ENCODE measurements at regions not wholly inside any gene's neighbourhood (a gene's known extent, or its start where the extent isn't known, plus 50 kb on each side); places are given as distances from the start of the nearest gene placed in this dataset.

GRCh38 chr10:33025039-33025438 lies 67.0 kb upstream of the ITGB1 start:
- H3K27me3 ChIP-seq (ENCODE audit: control insufficient read depth, insufficient read depth, low read length) = no peaks in the 10 kb centered on the region; the same call in 1 of the 2 replicates
- no peak overlapping the region for H2BK15ac ChIP-seq (ENCODE audit: low read depth, low read length)
- no peak overlapping the region for H3K18ac ChIP-seq (ENCODE audit: low read depth, low read length)
- no peaks in the 10 kb centered on the region for H3K9me3 ChIP-seq (ENCODE audit: control insufficient read depth, insufficient read depth, low read length)
- ATAC-seq (ENCODE audit: low read depth) (no peak), DNase-seq (no peak)
- H4K20me1 ChIP-seq (ENCODE audit: insufficient read depth, low read length) = no peaks in the 10 kb centered on the region
- no peak overlapping the region for H3K4ac ChIP-seq (ENCODE audit: low read depth, low read length)
- dilution Hi-C loops (cut with HindIII; ENCODE audit: low sequenced_read_pairs, unreplicated experiment) = no loop called here
- BruUV-seq (replicated peaks) = no TSS peak
- H3K56ac ChIP-seq (ENCODE audit: extremely low read depth, insufficient read depth, low read length) = no peak overlapping the region
- 0 out of 2 replicates have a peak, but pooled peaks cover under 1% of the 10 kb centered on the region for H3K9me1 ChIP-seq (ENCODE audit: insufficient read depth, low read length)
- H3K79me1 ChIP-seq (ENCODE audit: low read depth in 1 of 2, low read length in 2 of 2) = no peaks in the 10 kb centered on the region
- H2AK9ac ChIP-seq (replicated peaks; ENCODE audit: low read depth, low read length, poor library complexity) = no peak overlapping the region
- no peak overlapping the region for H2BK20ac ChIP-seq (ENCODE audit: low read depth, low read length)
- no peak overlapping the region for H2BK120ac ChIP-seq (ENCODE audit: low read depth, low read length)
- H3K9ac ChIP-seq (ENCODE audit: low read depth, low read length) = no peak overlapping the region
- TF ChIP-seq BHLHE40 (IDR thresholded peaks at IDR 0.05; ENCODE audit: low read depth, low read length) (no peak), MAZ (IDR thresholded peaks at IDR 0.05; ENCODE audit: borderline replicate concordance, low read depth, low read length) (no peak), POLR2A (IDR thresholded peaks at IDR 0.05; ENCODE audit: low read depth, low read length) (no peak), CHD1 (IDR thresholded peaks at IDR 0.05; ENCODE audit: low read depth, low read length) (no peak), RCOR1 (IDR thresholded peaks at IDR 0.05; ENCODE audit: insufficient replicate concordance, low read length) (no peak), SMC3 (IDR thresholded peaks at IDR 0.05; ENCODE audit: low read depth, low read length) (no peak), CTCF (conservative IDR thresholded peaks at IDR 0.05; ENCODE audit: low read depth, low read length) (no peak), RAD21 (IDR thresholded peaks at IDR 0.05; ENCODE audit: low read length) (no peak), ELK1 (IDR thresholded peaks at IDR 0.05; ENCODE audit: borderline replicate concordance, low read depth, low read length) (no peak), MAFK (IDR thresholded peaks at IDR 0.05; ENCODE audit: low read depth, low read length) (no peak), FOS (IDR thresholded peaks at IDR 0.05; ENCODE audit: low read depth, low read length) (no peak), RFX5 (IDR thresholded peaks at IDR 0.05; ENCODE audit: low read depth, low read length) (no peak), MXI1 (IDR thresholded peaks at IDR 0.05; ENCODE audit: borderline replicate concordance, low read depth, low read length) (no peak), USF2 (IDR thresholded peaks at IDR 0.05; ENCODE audit: low read depth, low read length) (no peak), CEBPB (IDR thresholded peaks at IDR 0.05; ENCODE audit: low read depth, low read length) (no peak), NFE2L2 (IDR thresholded peaks at IDR 0.05; ENCODE audit: low read depth, low read length) (no peak)
- no peak overlapping the region for H3K4me3 ChIP-seq (ENCODE audit: insufficient read depth, low read depth, low read length)
- H3K4me1 ChIP-seq (ENCODE audit: control insufficient read depth, insufficient read depth, low read length) = no peaks in the 10 kb centered on the region
- H4K8ac ChIP-seq (ENCODE audit: low read depth in 2 of 2, low read length in 2 of 2) = no peak overlapping the region
- 71% methylated on average over 6 of the region's 6 CpGs; no CpG with 5 or more reads in 1 of the 2 experiments for WGBS, 2 experiments (ENCODE audit: extremely low coverage in 2 of 2, insufficient read length in 1 of 2)
- no peak overlapping the region for H3K27ac ChIP-seq (ENCODE audit: insufficient read depth, low read length)
- no peak overlapping the region for H2AFZ ChIP-seq (replicated peaks; ENCODE audit: low read length, poor library complexity)
- H2AK5ac ChIP-seq (ENCODE audit: low read depth, low read length) = no peak overlapping the region
- no peak overlapping the region for H4K5ac ChIP-seq (ENCODE audit: low read depth, low read length)
- no peak overlapping the region for H3K4me2 ChIP-seq (ENCODE audit: low read depth, low read length)
- ChIA-PET CTCF (interaction anchor here (0.8 kb wide), 1 partner anchor 16 kb away, joined by 3 read pairs; no protein-coding TSS in a partner anchor), POLR2A (ENCODE audit: unreplicated experiment) (no interaction called here)
- in situ Hi-C loops (cut with MboI; ENCODE audit: low sequenced_read_pairs) = no loop called here
- no peak overlapping the region for H4K91ac ChIP-seq (ENCODE audit: insufficient read depth, low read depth, low read length)
- H3K23ac ChIP-seq (ENCODE audit: low read depth, low read length) = no peak overlapping the region
- no peak overlapping the region for H3K14ac ChIP-seq (replicated peaks; ENCODE audit: low read depth, low read length)
- intact Hi-C loops (cut with micrococcal nuclease) = no loop called here
- H2BK5ac ChIP-seq (ENCODE audit: low read depth, low read length, poor library complexity, severe bottlenecking) = no peak overlapping the region
- no peaks in the 10 kb centered on the region for H3K36me3 ChIP-seq (ENCODE audit: control insufficient read depth, insufficient read depth, low read length)
